GM18867 (cell line): ENCODE measurements at regions not wholly inside any gene's neighbourhood (a gene's known extent, or its start where the extent isn't known, plus 50 kb on each side); places are given as distances from the start of the nearest gene placed in this dataset.

Experiments used
- ATAC-seq: cut with Tn5 transposase; IDR thresholded peaks from one replicate; pipeline ENCODE4 v1.9.1; 2021; ENCODE audit warnings: mild to moderate bottlenecking, moderate library complexity; ENCODE audit not compliant: unreplicated experiment

GRCh38 chr15:95210436-95210981 is 979.1 kb downstream of the MCTP2 start:
- no peak for ATAC-seq

- no peak for ATAC-seq
Measured at GRCh38 chr15:95215017-95215416, 983.7 kb downstream of the MCTP2 start.

- no peak for ATAC-seq
Measured at GRCh38 chr15:95226835-95227234, 995.5 kb downstream of the MCTP2 start.

GRCh38 chr15:95227235-95227634 is 995.9 kb downstream of the MCTP2 start:
- ATAC-seq: no peak

- no peak for ATAC-seq
Measured at GRCh38 chr15:95228856-95229555, 997.6 kb downstream of the MCTP2 start.

- no peak for ATAC-seq
Measured at GRCh38 chr15:95235033-95235432, 1003.7 kb downstream of the MCTP2 start.

GRCh38 chr15:95247071-95247984 is 1016.0 kb downstream of the MCTP2 start:
- no peak for ATAC-seq

- ATAC-seq: no peak
Measured at GRCh38 chr15:95249524-95249923, 1018.2 kb downstream of the MCTP2 start.

GRCh38 chr15:95252404-95252803 is 1021.0 kb downstream of the MCTP2 start:
- ATAC-seq: no peak

GRCh38 chr15:95254263-95254662 is 1022.9 kb downstream of the MCTP2 start:
- no peak for ATAC-seq

GRCh38 chr15:95259513-95259912 is 1028.2 kb downstream of the MCTP2 start:
- peak; percentile 73 for ATAC-seq

GRCh38 chr15:95259965-95260364 is 1028.6 kb downstream of the MCTP2 start:
- peak; percentile 23 for ATAC-seq

GRCh38 chr15:95260856-95261255 is 1029.5 kb downstream of the MCTP2 start:
- ATAC-seq: no peak

- no peak for ATAC-seq
Measured at GRCh38 chr15:95261546-95261945, 1030.2 kb downstream of the MCTP2 start.

GRCh38 chr15:95261968-95262367 is 1030.6 kb downstream of the MCTP2 start:
- no peak for ATAC-seq

GRCh38 chr15:95262866-95263564 is 1031.7 kb downstream of the MCTP2 start:
- no peak for ATAC-seq

- ATAC-seq: no peak
Measured at GRCh38 chr15:95263751-95264150, 1032.4 kb downstream of the MCTP2 start.

GRCh38 chr15:95265419-95265997 is 1034.1 kb downstream of the MCTP2 start:
- no peak for ATAC-seq

- no peak for ATAC-seq
Measured at GRCh38 chr15:95266451-95267061, 1035.2 kb downstream of the MCTP2 start.

- ATAC-seq: no peak
Measured at GRCh38 chr15:95267481-95267880, 1036.1 kb downstream of the MCTP2 start.
